AG04450 (cell line): ENCODE measurements at regions not wholly inside any gene's neighbourhood (a gene's known extent, or its start where the extent isn't known, plus 50 kb on each side); places are given as distances from the start of the nearest gene placed in this dataset.

Source experiments
- CTCF ChIA-PET: fragments of 300-600, 350-600 bp; formaldehyde crosslinking; extraction: SDS; loops from one replicate; lab custom pipeline; 2022; ENCODE audit warnings: antibody characterized with exemption, inconsistent platforms; lab: Charles Lee
- POLR2A ChIA-PET: fragments of 350-600 bp; formaldehyde crosslinking; extraction: SDS; loops from one replicate; lab custom pipeline; 2021; ENCODE audit warnings: antibody characterized with exemption, inconsistent platforms; lab: Yijun Ruan, JAX
- DNase-seq: peaks from one replicate; pipeline ENCODE4 v3.0.0-alpha.2; 2011; ENCODE audit warnings: low read depth, low spot score
- H3K27ac ChIP-seq: one replicate; pipeline ENCODE4 v1.5.1; 2012; ENCODE audit warnings: low read depth, low read length, control low read depth
- H3K27me3 ChIP-seq: one replicate; pipeline ENCODE4 v1.6.0; 2012; ENCODE audit warnings: low read length; ENCODE audit not compliant: control insufficient read depth, insufficient read depth
- H3K4me3 ChIP-seq: 2 replicates; pipeline ENCODE4 v1.5.1; 2011; ENCODE audit warnings: mild to moderate bottlenecking, low read depth, low read length, control low read depth
- H3K9me3 ChIP-seq: 2 replicates; pipeline ENCODE4 v1.5.1; 2012; ENCODE audit warnings: low read length; ENCODE audit not compliant: control insufficient read depth, insufficient read depth
- TF ChIP-seq, protein P1 (sequence below): IDR thresholded peaks from 2 replicates; pipeline ENCODE4 v1.5.1; 2011; ENCODE audit warnings: low read depth, low read length, control low read depth, inconsistent platforms

DNA sequence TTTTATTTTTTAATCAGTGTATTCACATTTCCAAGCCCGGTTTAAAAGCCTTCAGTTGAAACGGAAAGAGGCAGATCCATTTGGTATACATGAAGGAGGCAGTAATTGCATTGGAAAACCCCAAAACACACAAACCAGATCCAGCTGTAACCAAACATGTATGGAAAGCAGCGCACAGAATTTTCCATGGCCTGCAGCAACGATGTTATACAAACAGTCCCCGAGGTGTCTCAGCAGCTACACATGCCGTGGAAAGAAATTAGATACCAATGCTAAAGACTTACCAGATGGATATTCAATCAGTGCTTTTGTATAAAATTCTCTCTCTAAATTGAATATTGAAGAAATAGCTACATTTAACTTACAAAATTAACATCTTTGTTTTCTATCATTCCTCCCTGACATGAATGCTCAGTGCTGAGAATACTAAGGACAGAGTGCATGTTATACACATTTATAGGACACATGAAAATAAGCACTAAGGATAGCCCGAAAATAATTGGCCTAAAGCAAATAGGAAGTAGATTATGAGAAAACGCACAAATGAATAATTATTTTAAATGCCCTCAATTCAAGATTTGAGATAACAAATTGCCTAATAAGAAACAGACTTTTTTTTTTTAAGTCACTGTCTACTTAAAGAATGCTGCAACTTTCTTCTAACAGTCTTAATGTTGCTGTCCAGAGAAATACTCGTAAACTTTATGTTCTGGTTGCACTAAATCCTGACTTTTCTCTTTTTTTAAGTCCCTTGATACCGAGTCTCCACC lies 713.1 kb downstream of the HDGFL1 start:
- CTCF ChIA-PET = no interaction called here
- TF ChIP-seq, protein P1, sequence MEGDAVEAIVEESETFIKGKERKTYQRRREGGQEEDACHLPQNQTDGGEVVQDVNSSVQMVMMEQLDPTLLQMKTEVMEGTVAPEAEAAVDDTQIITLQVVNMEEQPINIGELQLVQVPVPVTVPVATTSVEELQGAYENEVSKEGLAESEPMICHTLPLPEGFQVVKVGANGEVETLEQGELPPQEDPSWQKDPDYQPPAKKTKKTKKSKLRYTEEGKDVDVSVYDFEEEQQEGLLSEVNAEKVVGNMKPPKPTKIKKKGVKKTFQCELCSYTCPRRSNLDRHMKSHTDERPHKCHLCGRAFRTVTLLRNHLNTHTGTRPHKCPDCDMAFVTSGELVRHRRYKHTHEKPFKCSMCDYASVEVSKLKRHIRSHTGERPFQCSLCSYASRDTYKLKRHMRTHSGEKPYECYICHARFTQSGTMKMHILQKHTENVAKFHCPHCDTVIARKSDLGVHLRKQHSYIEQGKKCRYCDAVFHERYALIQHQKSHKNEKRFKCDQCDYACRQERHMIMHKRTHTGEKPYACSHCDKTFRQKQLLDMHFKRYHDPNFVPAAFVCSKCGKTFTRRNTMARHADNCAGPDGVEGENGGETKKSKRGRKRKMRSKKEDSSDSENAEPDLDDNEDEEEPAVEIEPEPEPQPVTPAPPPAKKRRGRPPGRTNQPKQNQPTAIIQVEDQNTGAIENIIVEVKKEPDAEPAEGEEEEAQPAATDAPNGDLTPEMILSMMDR = no peak
- Histone ChIP-seq H3K27me3 (no peaks in the 10 kb centered on the region), H3K27ac (no peak overlapping the region), H3K9me3 (no peaks in the 10 kb centered on the region), H3K4me3 (no peak overlapping the region)
- POLR2A ChIA-PET = no interaction called here
- DNase-seq = no peak

DNA sequence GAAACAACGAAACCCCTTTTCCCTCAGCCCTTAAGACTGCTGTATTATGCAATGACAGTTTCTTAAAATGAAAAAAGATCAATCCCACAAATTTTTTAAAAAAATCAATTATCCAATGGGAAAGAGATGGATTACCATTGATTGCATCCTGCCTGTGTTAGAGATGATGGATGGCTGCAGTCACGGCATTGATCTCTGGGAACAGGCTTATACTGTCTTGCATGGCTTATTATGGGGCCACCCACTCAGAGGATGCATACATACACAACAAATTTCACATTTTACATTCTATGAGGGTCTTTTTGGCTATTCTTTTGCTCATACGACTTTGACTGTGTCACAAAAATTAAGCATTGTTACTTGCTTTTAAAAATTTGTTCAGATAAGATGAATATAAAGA lies 724.3 kb downstream of the HDGFL1 start:
- POLR2A ChIA-PET = no interaction called here
- no peak for DNase-seq
- CTCF ChIA-PET = no interaction called here
- Histone ChIP-seq H3K4me3 (no peak overlapping the region), H3K27ac (no peak overlapping the region), H3K9me3 (no peaks in the 10 kb centered on the region), H3K27me3 (no peaks in the 10 kb centered on the region)
- TF ChIP-seq, protein P1 = no peak

DNA sequence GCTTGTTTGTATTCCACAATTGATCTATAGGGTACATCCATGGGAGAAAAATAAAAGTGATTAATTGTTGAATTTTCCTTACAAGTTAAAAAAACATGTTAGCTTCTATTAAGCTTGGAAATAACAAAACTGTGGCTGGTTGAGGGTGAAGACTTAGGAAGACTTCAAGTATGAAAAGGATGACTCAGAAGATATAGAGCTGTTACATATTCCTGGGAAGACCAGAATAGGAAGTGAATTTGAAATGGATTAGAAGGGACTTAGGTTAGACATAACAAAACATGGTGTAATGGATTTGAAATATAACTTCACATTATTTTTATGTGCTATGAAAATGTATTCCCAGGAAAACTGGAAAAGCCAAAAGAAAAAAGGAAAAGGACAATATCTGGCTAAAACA lies 732.2 kb downstream of the HDGFL1 start:
- Histone ChIP-seq H3K27me3 (no peaks in the 10 kb centered on the region), H3K9me3 (no peaks in the 10 kb centered on the region), H3K27ac (no peak overlapping the region), H3K4me3 (no peak overlapping the region)
- ChIA-PET POLR2A (no interaction called here), CTCF (interaction anchor here (0.7 kb wide), 1 partner anchor 17 kb away, joined by 3 read pairs; no protein-coding TSS in a partner anchor)
- TF ChIP-seq, protein P1 = no peak
- no peak for DNase-seq

DNA sequence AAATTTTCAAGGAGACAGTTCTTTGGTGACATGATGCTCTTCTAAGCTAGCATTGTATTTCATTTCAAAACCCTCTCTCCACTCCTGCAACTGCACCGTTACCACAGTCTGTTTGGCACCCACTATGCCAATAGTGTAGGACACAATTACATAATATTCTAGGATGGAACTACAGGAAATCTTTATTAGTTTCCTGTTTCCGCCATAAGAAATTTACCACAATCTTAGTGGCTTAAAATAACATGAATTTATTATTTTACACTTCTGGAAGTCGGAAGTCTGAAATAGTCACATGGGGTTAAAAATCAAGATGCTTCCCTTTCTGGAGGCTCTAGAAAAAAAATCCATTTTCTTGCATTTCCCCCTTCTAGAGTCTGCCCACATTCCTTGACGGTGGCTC lies 733.1 kb downstream of the HDGFL1 start:
- ChIA-PET CTCF (no interaction called here), POLR2A (no interaction called here)
- no peak overlapping the region for H3K4me3 ChIP-seq
- H3K27ac ChIP-seq = no peak overlapping the region
- TF ChIP-seq, protein P1 = no peak
- no peak for DNase-seq
- no peaks in the 10 kb centered on the region for H3K27me3 ChIP-seq
- no peaks in the 10 kb centered on the region for H3K9me3 ChIP-seq

DNA sequence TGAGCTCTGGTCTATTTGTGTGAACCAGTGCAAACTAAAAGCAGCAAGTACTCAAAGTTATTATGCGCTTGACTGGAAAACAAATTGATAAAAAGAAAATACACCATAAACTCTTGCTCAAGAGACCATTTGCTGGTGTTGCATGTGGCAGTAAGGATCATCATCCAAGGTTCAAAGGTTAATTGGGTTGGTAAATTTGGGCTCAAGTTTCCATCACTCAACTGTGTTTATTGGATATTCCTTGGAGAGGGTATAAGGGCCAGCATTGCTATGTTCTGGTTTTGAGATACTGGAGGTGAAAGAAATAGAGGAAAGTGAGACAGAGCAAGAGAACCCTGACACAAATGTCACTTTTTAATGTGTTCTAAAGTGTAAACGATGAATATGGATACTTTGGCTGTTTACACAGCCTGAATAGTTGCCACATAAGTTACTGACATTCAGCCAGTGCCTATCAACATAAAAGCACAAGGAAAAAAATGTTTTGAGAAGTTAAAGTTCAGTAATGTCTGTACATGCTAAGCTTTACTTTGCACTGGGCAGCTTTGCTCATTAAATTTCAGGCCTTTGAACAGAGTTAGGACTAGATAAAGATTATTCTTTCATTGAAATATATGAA lies 736.1 kb downstream of the HDGFL1 start:
- Histone ChIP-seq H3K4me3 (no peak overlapping the region), H3K27ac (no peak overlapping the region), H3K27me3 (no peaks in the 10 kb centered on the region), H3K9me3 (no peaks in the 10 kb centered on the region)
- ChIA-PET CTCF (no interaction called here), POLR2A (no interaction called here)
- TF ChIP-seq, protein P1 = no peak
- no peak for DNase-seq
